Coronary artery (tissue), 2 donors: ENCODE measurements at regions not wholly inside any gene's neighbourhood (a gene's known extent, or its start where the extent isn't known, plus 50 kb on each side); places are given as distances from the start of the nearest gene placed in this dataset.

ENCODE experiments used
- DNase-seq: peaks from one replicate; pipeline ENCODE4 v3.0.0-alpha.2; 2017; ENCODE audit warnings: low spot score
- H3K27ac ChIP-seq, 2 donors: fragments of 200-600 bp; sonication (generic); one replicate each; pipeline ENCODE4 v1.5.1; 2016 to 2019
- H3K4me3 ChIP-seq: fragments of 200-600 bp; sonication (generic); 2 replicates; pipeline ENCODE4 v1.5.1; 2016; ENCODE audit warnings: mild to moderate bottlenecking, moderate library complexity
- CTCF ChIP-seq: fragments of 200-600 bp; sonication (generic); IDR thresholded peaks from one replicate; pipeline ENCODE4 v1.5.1; 2019; ENCODE audit warnings: antibody characterized with exemption

DNA sequence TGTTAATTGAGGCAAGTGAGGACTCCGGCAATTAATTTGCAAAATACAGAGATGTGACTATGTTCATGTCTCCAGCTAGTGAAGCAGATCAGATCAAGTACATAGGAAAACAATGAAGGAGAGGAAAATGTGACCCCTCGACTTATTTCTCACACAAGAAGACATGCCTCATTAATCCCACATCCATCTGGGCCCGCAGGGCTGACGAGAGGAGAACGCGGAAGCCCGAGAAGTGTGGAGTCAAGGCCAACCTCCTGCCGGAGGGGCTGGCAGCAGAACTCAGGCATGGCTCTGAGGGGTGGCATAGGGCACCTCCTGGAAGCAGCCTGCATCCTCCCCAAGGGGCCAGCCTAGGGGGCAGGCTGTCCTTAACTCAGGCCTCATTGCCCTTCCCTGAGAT lies 54.4 kb downstream of the ZNF503 start:
- no peak overlapping the region for H3K27ac ChIP-seq
- H3K4me3 ChIP-seq: no peak overlapping the region
- no peak for TF ChIP-seq CTCF
- DNase-seq: no peak

GRCh38 chr10:75345738-75346137 lies 55.8 kb downstream of the ZNF503 start:
- TF ChIP-seq CTCF: no peak
- Histone ChIP-seq H3K27ac (no peak overlapping the region), H3K4me3 (no peak overlapping the region)
- DNase-seq: no peak

DNA sequence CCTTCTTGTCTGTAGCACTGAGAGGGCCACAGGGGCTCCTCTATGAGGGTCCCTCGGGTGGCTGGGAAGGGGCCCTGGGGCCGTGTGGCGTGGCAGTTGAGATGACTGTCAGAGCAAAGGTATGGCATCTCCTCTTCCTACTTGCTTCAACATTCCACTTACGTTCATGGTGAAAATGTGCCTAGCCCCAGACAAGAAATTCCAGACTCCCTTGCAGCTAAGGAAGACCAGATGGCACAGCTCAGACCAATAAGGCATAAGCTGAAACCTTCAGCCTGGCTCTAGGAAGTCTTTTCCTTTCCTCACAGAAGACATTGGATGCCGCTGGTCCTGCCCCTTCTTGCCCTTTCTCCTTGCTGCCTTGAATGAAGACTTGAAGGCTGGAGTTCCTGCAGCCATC lies 57.4 kb downstream of the ZNF503 start:
- TF ChIP-seq CTCF: no peak
- no peak overlapping the region for H3K4me3 ChIP-seq
- no peak for DNase-seq
- H3K27ac ChIP-seq: no peak overlapping the region

DNA sequence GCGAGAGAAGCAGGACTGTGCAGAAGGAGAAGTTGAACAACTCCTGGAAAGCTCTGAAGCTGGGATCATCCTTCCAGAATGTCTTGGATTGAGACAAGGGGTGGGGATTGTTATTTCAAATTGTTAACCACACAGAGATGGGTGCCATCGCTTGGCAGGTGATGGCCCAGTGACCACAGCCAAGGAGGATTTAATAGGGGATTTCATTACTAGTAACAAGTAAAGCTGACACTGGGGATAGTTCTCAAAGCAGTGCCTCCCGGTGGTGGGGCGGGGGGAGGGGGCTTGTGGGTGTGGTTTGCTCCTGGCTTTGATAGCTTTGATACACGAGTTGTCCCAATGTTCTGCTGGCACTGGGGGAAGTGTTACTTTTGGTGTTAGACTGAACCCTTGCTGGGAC lies 59.2 kb downstream of the ZNF503 start:
- no peak for TF ChIP-seq CTCF
- no peak for DNase-seq

DNA sequence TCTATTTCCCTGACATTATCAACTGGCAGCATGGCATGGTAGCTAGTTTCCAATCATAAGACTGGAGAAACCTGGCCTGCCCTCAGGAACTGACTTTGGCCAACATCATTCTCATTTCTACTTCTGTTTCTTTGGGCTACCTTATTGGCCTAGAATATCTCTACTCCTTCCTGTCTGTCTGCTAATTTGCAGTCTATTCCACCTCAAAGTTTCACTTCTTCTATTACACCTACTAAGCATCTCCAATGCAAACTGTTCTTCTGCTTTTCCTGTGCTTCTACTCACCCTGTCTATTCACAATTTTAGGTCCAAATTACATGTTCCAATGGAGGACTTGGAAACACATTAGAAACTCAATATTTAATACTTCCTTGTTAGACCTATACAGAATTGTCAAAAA lies 65.6 kb downstream of the ZNF503 start:
- Histone ChIP-seq H3K4me3 (no peak overlapping the region), H3K27ac (no peak overlapping the region)
- DNase-seq: no peak
- TF ChIP-seq CTCF: no peak

More for the DNA sequence above, 59.2 kb downstream of the ZNF503 start:
- H3K27ac ChIP-seq: no peak overlapping the region
- H3K4me3 ChIP-seq: no peak overlapping the region

- no peak overlapping the region for H3K27ac ChIP-seq
- H3K4me3 ChIP-seq: no peak overlapping the region
- no peak for DNase-seq
- no peak for TF ChIP-seq CTCF
These were observed 66.4 kb downstream of the ZNF503 start for GRCh38 chr10:75335191-75335590.

DNA sequence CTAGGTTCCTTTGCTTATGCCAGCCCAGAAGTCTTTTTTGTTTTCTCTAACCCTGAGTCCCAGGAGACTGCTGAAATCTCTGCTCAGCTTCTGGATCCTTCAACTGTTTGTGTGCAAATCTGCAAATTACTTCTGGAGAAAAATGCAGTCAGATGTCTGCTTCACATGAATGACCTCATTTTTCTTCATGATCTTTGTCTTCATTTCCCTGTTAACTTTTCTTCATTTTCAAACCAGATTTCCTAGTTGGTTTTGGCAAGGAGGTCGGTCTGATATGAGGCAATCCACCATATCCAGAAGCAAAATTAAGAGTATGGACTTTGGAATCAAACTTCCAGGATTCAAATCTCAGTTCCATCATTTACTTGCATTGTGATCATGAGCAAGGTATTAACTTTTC lies 66.8 kb downstream of the ZNF503 start:
- no peak for TF ChIP-seq CTCF
- no peak overlapping the region for H3K27ac ChIP-seq
- no peak overlapping the region for H3K4me3 ChIP-seq
- no peak for DNase-seq
